GM19351 (cell line): ENCODE measurements at regions not wholly inside any gene's neighbourhood (a gene's known extent, or its start where the extent isn't known, plus 50 kb on each side); places are given as distances from the start of the nearest gene placed in this dataset.

Experiments
- ATAC-seq: cut with Tn5 transposase; IDR thresholded peaks from one replicate; pipeline ENCODE4 v1.9.1; 2021; ENCODE audit warnings: mild to moderate bottlenecking, moderate library complexity; ENCODE audit not compliant: unreplicated experiment

DNA sequence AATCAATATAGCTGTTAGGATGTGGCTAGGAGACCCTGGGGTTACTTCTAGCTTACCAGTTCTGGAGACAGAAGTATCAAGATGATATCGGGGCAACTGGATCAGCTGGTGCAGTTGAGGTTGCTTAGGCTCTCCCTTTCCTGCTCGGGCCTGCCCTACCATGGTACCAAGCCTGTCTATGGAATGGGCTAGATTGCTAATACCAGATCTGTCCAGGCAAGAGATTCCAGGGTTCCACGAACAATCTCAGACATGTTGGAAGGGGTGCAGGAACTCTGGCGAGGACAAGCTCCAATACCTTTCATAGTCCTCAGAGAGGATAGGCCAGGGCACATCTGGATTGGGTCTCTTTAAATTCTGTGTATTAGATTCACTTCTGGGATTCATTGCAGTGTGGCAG is 53.8 kb downstream of the ADM start:
- no peak for ATAC-seq

DNA sequence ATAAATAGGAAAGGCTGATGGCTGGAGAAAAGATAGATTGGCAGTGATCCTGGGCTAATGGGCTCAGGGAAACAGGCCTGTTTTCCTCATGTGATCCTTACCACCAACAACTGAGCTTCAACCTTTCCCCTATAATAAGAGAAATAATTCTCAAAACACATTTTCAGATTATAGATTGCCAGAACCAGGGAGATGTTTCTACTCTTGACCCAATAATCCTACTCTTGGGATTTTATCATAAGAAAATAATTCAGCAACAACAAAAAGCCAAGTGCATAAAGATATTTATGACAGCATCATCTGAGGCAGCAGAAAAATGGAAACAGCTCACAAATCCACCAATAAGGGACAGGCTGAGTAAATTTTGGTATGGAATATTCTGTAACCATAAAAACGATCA is 54.3 kb downstream of the ADM start:
- no peak for ATAC-seq

DNA sequence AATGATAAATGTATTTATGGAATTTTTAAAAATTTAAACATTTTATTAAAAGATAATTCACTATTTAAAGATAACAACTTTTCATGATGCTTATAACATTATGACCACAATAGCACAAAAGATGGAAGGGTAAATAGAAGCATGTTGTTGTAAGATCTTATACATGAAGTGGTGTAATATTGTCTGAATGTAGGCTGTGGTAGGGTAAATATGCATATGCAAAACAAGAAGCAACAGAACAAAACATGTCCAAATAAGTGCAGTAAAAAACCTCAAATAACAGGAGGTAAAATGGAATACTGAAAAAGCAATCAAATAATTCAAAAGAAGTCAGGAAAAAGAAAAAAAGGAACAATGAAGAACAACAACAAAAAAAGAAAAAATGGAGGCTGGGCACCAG is 56.0 kb downstream of the ADM start:
- no peak for ATAC-seq

DNA sequence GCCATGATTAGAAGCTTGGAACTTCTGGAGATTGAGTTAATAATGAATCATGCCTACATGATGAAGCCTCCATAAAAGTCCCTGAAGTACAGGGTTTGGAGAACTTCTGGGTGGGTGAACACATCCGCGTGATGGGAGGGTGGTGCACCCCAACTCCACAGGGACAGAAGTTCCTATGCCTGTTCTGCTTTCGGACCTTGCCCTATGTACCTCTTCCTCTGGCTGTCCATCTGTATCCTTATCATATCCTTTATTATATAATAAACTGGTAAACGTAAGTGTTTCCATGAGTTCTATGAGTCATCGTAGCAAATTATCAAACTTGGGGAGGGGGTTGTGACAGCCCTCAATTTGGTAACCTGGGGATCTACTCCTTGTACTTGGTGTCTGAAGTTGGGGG is 60.2 kb downstream of the ADM start:
- no peak for ATAC-seq

DNA sequence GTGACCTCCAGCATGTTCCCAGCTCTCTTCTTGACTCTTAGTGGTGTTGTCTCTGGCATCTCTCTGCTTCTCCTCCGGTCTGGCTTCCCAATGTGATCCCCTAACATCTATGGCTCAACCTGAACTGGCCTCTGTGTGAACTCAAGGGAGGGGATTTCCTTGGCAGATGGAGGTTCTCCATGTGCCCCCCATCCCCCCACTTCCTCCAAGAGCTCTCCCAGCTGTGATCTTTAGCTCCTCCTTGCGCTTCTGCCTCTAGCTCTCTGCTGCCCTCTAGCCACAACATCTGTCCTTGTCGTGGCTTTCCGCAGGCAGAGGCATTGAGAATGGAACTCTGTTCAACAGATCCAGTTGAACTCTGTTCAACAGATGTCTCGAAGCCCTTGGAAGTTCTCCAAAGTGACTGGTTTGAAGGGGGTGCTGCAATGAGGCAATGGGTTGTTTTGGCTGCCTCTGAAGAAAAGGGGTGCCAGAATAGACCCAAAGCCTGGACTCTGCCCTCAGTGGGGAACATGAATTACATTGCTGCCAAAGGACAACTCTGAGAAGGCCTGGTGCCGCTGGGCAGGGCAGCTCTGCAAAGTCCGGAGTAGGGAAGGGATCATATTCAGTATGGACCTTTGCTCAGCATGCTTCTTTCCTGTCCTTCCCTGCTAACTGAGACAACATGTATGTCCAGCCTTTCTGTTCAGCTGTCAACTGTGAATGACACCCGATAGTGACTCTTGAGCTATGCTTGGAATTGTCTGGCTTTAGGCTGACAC is 61.9 kb downstream of the ADM start:
- peak; percentile 90 for ATAC-seq

DNA sequence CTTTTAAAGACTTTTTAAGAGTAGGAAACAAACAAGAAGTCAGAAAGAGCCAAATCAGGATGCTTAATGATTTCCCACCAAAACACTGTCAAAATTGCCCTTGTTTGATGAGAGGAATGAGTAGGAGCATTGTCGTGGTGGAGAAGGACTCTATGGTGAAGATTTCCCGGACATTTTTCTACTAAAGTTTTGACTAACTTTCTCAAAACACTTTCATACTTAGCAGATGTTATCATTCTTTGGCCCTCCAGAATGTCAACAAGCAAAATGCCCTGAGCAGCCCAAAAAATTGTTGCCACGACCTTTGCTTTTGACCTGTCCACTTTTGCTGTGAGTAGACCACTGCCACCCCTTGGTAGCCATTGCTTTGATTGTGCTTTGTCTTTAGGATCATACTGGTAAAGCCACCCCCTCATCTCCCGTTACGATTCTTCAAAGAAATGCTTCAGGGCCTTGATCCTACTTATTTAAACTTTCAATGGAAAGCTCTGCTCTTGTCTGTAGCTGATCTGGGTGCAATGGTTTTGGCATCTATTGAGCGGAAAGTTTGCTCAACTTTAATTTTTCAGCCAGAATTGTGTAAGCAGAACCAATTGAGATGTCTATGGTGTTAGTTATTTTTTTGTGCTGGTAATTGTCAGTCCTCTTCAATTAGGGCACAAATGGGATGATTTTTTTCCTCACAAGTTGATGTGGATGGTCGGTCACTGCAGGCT is 67.2 kb downstream of the ADM start:
- no peak for ATAC-seq

DNA sequence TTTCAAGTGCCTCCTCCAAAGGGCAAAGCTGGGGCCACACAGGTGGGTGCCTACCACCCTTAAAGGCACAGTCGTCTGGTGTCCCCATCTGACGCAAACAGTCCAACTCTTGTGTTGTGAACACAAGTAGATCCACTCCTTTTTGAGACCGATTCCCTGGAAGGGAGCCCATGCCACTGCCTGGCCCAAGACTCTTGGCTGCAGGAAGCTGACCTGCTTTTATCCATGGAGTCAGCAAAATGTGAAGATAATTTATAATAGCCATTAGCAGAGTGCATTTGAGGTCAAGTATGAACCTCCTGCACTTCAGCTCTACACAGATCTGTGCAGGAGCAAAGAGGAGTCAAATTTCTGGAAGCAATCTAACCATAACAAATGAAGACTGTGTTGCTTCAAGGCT is 68.5 kb downstream of the ADM start:
- no peak for ATAC-seq

DNA sequence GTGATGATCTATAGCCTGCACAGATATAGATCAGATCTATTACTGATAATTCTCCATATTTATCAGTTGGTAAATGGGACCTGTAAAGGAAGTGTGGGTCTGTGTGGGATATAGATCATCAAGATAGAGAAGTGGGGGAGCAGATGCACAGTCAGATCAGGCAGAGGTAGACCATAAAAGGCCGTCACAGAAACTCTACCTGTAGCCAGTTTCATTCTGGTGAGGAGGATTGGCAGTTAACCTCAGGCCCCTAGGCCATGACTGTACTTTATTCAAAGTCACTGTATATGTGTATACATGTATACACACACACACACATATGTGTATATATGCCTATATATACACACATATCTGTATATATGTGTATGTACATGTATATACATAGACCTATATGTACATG is 69.1 kb downstream of the ADM start:
- peak; percentile 80 for ATAC-seq

DNA sequence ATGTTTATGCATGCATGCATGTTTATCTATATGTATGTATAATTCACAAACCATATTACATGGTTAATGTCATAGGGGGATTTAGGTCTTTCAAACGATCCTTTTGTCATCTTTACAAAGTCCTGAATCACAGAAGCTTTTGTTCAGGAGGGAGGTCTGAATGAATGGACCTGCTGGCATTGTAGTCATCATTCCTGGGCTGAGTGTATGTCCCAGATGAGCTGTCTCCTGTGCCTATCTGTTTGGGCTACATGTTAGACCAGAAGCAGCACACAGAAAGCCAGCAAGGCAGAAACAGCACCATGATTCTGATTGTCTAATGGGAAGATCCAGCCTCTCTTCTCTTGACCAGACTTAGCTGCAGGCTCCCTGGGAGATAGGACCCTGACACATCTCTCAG is 69.5 kb downstream of the ADM start:
- no peak for ATAC-seq

DNA sequence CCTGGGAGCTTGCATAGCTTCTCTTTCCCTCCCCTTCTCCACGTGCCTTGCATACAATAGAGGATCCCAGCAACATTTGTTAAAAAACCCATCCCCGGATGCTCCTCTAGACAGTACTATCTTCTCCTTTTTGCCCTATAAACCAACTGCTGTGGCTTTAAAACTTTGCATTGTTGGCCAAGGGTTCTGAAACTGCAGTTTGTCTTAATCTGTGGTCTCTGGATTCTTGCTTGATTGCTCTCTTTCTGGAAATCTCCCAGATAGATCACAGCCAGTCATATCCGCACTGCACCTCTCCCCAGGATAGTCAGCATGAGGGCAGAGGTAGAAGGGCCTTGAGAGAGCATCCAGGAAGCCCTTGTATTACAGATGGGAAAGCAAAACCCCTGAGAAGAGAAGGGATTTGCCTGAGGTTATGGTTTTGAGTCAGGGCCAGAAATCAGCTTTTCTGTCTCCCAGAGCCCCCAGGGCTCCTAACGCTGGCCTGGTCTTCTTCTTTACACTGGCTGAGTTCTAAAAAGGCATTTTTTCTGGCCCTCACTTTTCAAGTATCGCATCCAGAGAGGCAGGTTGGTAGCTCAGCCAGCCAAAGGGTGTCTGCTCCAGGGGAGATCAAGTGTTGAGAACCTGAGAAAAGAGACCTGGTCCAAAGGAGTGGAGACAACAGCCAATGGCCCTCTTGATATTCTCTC is 70.6 kb downstream of the ADM start:
- no peak for ATAC-seq

DNA sequence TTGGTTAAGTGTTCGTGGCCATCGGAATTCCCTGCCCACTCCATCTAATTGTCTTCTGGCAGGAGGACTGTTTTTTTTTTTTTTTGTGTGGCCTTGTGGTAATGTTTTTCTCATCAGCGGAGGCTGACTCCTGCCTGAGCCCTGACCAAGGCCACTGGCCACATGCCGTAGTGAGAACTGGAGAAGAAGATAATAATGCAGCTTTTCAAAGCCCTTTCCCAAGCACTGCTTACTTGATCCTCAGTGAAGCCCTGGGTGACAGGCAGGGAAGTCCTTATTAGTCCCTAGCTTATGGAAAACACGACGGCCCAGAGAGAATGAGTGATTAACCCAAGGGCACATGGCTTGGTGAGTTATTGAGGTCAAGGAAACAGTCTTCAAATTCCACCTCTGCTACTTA is 71.2 kb downstream of the ADM start:
- no peak for ATAC-seq

DNA sequence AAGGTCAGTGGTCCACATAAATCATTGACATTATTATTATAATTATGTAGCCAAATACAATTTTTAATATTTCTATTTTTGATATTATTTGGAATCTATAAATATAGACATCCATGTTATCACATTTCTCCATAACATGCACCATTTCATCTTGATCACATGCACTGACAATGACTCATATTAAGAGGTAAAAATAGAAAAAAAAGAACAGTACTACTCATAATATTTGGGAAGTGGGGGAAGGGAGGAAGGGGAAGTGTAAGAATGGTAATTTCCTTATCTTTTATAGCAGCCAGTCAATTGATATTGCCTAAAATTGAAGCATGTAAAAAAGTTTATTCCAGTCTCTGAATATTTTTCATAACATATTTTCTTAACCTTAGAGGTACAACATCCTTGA is 72.3 kb downstream of the ADM start:
- no peak for ATAC-seq

DNA sequence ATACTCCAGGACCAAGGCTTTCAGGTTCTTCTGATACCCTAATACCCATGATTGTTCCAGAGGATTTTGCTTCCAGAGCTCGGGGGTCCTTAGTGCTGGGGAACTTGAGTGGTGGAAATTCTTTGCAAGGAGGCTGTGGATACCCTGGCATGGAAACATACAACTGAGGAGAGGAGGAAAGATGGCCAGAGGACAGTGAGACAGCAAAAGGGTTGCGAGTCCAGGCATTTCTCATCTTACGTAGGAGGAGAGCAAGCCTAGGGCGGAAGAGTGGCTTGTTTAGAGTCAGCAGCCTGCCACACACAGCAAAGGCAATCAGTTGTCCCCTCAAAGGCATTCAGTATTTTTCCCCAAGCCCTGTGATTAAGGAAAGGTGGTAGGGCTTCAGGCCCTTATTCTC is 73.5 kb downstream of the ADM start:
- ATAC-seq = no peak

DNA sequence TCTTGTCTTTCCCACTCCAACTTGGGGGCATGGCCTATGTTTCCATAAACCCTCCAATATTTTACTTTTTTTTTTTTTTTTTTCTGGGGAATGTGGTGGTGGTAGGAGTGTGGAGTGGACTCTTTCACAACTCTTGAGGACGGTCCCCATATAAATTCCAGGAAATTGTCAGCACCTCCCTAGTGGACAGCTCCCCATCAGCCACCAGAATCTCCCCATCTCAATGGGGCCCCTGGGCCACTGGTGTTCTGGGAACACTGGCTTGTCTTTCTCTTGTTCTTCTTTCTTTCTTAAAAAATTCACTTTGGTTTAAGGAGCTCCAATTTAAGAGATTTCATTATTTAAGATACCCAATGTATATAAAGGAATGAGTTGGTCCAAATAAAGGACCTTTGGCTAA is 74.1 kb downstream of the ADM start:
- ATAC-seq = no peak

DNA sequence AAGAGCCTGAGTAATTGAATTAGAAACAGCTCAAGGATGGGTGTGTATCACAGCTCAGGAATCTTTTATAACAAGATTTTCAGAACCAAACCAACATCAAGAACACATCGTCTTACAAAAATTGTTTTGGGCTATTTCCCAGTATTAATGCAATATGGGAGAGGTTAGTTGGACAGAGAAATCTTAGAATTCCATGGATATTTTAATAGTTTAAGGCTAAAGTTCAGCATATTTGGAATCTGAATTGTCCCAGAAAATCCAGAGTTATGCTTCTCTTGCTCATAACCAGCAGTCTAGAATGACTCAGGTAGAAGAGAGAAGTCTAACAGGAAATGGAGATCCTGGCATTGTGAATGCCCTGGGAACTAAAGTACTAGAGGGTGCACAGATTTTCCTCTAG is 74.6 kb downstream of the ADM start:
- no peak for ATAC-seq

DNA sequence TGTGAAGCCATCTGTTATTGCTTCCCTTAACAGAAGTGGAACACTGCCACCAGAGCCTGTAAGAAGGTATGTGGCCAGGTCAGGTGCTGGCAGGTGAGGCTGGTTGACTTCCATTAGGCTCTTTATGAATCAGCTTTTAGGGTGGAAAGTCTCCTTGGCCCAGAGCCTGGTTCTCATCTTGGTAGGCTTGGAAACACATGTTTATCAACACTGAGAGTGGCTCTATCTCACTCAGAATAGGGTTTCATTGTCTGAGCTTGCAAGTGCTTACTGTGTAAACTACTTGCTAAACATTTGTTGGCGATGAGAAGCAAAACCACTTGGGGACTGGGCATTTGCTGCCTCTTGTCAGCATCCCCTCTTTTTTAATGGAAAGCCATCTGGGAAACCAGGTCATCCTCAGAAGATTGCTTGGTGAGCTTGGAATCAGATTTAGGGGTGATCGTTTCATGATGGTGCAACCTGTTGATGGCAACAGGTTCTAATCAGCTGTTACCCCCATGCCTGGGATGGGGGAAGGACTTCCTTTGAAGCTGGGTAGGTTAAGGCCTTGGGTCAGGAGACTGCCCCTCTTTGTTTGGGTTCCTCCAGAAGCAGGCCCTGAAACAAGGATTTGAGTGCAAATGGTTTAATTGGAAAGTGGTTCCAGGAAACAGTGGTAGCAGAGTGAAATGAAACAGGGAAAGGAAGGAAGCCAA is 75.0 kb upstream of the AMPD3 start:
- ATAC-seq = no peak

DNA sequence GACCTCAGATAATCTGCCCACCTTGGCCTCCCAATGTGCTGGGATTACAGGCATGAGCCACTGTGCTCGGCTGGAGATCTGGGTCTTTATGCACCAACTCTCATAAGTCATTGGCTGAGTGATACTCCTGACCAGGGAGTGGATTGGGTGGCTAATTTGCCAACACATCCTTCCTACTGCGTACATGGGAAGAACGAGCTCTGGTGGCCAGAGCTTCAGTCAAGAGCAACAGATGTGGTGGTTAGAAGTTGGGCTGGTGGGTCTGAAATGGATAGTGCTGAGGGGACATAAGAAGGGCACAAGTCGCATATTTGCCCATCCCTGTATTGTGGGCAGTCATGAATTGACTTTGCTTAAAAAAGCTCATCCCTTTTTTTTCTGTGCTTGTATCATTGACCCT is 74.1 kb upstream of the AMPD3 start:
- no peak for ATAC-seq

DNA sequence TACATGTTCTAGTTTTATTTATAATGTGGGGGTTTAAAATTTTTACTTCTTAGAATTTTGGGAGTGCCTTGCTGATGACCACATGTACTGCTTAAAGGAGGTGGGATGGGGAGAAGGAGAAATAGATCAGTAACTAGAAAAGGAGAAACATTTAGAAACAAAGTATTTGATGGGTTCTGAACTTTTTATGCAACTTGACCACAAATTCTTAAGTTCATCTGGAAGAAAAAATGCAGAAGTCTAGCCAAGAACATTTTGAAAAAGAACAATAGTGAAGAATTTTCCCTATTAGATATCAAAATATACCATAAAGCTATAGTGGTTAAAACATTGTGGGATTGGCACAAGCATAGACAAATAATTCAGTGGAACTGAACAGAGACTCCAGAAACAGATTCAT is 73.3 kb upstream of the AMPD3 start:
- ATAC-seq = no peak

DNA sequence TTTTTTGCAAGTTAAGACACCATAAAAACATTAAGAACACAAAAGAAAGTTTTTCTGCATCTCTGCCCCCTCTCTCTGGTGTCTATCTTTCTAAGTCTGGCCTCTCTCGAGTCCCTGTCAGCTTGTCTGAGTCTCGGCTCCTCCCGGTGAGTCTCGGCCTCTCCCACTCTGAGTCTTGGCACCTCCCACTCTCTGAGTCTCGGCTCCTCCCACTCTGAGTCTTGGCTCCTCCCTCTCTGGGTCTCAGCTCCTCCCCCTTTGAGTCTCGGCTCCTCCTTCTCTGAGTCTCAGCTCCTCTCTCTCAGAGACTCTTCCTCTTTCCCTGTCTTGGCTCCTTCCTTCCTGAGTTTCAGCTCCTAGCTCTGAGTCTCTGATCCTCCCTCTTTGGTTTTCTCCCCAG is 72.5 kb upstream of the AMPD3 start:
- no peak for ATAC-seq

DNA sequence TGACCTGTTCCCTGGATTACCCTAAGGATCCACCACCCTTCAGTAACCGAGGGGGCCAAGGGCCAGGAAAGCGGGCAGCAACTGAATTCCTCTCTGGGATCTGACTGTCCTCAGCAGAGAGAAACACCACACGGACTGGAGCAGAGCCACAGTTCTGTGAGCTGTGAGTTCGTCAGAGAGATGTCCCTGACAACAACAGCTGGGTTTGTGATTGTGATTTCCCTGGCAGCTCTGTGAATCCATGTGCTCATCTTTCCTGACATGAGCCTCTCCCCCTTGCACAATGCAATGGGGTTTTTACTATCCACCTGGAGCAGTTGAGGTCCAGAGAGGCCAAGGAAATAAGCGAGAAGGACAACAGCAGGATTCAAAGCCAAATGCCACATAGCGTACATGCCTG is 69.4 kb upstream of the AMPD3 start:
- no peak for ATAC-seq

DNA sequence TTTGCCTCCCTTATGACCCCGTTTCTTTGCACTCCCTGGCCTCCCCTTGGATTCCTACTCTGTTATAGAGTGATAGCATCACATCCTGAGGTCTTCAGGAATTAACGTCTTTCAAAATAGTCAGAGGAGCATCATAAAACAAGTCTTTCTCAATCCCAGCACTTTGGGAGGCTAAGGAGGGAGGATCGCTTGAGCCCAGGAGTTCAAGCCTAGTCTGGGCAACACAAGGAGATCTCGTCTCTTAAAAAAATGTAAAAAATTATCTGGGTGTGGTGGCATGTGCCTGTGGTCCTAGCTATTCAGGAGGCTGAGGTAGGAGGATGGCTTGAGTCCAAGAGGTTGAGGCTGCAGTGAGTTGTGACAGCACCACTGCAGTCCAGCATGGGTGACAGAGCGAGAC is 68.7 kb upstream of the AMPD3 start:
- ATAC-seq = no peak

DNA sequence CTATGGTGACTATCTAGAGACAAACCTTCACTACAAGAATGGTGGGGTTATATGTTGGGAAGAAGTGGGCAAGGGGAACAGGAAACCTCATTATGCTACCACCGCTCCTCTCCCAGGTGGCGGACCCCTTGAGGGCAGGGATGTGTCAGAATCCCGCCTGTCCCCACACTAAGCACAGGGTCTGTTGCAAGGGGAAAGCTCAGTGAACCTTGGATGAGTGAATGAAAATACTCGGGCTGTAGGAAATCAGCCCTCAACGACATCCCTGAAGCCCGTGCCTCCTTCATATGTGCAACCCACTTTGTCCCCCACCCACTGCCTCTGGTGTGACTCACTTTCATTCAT is 68.2 kb upstream of the AMPD3 start:
- no peak for ATAC-seq
